Fibroblast of lung (primary cell): ENCODE measurements at regions not wholly inside any gene's neighbourhood (a gene's known extent, or its start where the extent isn't known, plus 50 kb on each side); places are given as distances from the start of the nearest gene placed in this dataset.

Experiments used
- DNase-seq, 2 donors: peaks; one replicate each; pipeline versions ENCODE4 v3.0.0 to v3.0.0-alpha.2; 2010; ENCODE audit warnings: low read depth in 2 of 2
- H2AFZ ChIP-seq: 2 replicates; pipeline ENCODE4 v1.5.1; 2012; ENCODE audit warnings: low read length, control low read depth, inconsistent platforms
- H3K27ac ChIP-seq: 2 replicates; pipeline ENCODE4 v1.5.1; 2011; ENCODE audit warnings: low read length, control low read depth; ENCODE audit not compliant: insufficient read depth
- H3K27me3 ChIP-seq: 2 replicates; pipeline ENCODE4 v1.5.1; 2011; ENCODE audit warnings: mild to moderate bottlenecking, low read length; ENCODE audit not compliant: control insufficient read depth, insufficient read depth
- H3K36me3 ChIP-seq: 2 replicates; pipeline ENCODE4 v1.5.1; 2011; ENCODE audit warnings: low read length; ENCODE audit not compliant: control insufficient read depth, insufficient read depth
- H3K4me1 ChIP-seq: 2 replicates; pipeline ENCODE4 v1.5.1; 2011; ENCODE audit warnings: low read length; ENCODE audit not compliant: control insufficient read depth, insufficient read depth; ENCODE audit errors: extremely low read depth
- H3K4me2 ChIP-seq: 2 replicates; pipeline ENCODE4 v1.5.1; 2011; ENCODE audit warnings: low read length, control low read depth; ENCODE audit not compliant: insufficient read depth; ENCODE audit errors: extremely low read depth
- H3K4me3 ChIP-seq, 4 experiments: fragments of 200-600 bp in 1 of 4; sonication (generic) in 1 of 4; replicated peaks in 1 of 4; 2 replicates each; pipeline ENCODE4 v1.5.1; 2011 to 2016; ENCODE audit warnings: low read length in 4 of 4, low read depth in 3 of 4, mild to moderate bottlenecking in 3 of 4, control low read depth in 2 of 4, inconsistent platforms in 1 of 4, mixed read lengths in 1 of 4; ENCODE audit not compliant: insufficient read depth in 1 of 4; ENCODE audit errors: control extremely low read depth in 1 of 4
- H3K79me2 ChIP-seq: 2 replicates; pipeline ENCODE4 v1.5.1; 2012; ENCODE audit warnings: mild to moderate bottlenecking, low read length, inconsistent platforms; ENCODE audit not compliant: control insufficient read depth, insufficient read depth
- H3K9ac ChIP-seq: 2 replicates; pipeline ENCODE4 v1.5.1; 2011; ENCODE audit warnings: mild to moderate bottlenecking, low read length, control low read depth; ENCODE audit not compliant: insufficient read depth
- H3K9me3 ChIP-seq: 2 replicates; pipeline ENCODE4 v1.5.1; 2012; ENCODE audit warnings: low read depth, low read length; ENCODE audit not compliant: control insufficient read depth, insufficient read depth
- H4K20me1 ChIP-seq: 2 replicates; pipeline ENCODE4 v1.5.1; 2011; ENCODE audit warnings: low read length; ENCODE audit not compliant: control insufficient read depth, insufficient read depth; ENCODE audit errors: extremely low read depth
- EZH2 ChIP-seq: IDR thresholded peaks from 2 replicates; pipeline ENCODE4 v1.5.1; 2012; ENCODE audit warnings: low read length, control low read depth, mild to moderate bottlenecking; ENCODE audit errors: missing control alignments
- TF ChIP-seq, protein P1 (sequence below), 2 donors: IDR thresholded peaks in 1 of 2; conservative IDR thresholded peaks in 1 of 2; 1 replicate in 1 of 2; 2 replicates in 1 of 2; pipeline ENCODE4 v1.5.1; 2011 to 2012; ENCODE audit warnings: low read length in 2 of 2, control low read depth in 1 of 2, inconsistent platforms in 1 of 2, low read depth in 1 of 2, mild to moderate bottlenecking in 1 of 2

DNA sequence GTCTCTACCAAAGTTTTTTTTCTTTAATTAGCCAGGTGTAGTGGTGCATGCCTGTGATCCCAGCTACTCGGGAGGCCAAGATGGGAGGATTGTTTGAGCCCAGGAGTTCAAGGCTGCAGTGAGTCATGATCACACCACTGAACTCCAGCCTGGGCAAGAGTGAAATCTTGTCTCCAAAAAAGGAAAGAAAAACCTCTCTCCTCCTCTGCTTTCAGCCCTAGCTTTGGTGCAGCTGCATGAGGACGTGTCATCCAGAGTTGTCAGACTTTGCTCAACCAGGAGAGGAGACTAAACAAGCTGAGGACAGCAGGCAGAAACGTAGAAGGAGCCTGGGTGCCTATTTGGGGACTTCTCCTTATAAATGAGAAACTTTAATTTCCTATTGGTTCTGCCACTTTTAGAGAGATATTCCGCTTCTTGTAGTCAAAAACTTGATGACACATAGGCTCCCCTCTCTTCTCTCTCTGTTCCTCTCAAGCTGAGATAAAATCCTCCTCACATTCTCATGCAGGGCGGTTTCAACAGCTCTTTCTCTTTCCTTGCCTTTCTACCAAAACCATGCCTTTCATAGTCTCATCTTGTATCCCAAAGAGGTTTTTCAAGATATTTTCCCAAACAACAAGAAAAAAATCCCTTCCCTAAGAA, 205.4 kb downstream of the ARHGAP12 start:
- no peak overlapping the region for H3K4me3 ChIP-seq
- H2AFZ ChIP-seq, result peak overlapping the region; percentile 50
- H4K20me1 ChIP-seq, result no peaks in the 10 kb centered on the region
- H3K4me2 ChIP-seq, result no peak overlapping the region
- no peak overlapping the region for H3K27ac ChIP-seq
- TF ChIP-seq, protein P1, sequence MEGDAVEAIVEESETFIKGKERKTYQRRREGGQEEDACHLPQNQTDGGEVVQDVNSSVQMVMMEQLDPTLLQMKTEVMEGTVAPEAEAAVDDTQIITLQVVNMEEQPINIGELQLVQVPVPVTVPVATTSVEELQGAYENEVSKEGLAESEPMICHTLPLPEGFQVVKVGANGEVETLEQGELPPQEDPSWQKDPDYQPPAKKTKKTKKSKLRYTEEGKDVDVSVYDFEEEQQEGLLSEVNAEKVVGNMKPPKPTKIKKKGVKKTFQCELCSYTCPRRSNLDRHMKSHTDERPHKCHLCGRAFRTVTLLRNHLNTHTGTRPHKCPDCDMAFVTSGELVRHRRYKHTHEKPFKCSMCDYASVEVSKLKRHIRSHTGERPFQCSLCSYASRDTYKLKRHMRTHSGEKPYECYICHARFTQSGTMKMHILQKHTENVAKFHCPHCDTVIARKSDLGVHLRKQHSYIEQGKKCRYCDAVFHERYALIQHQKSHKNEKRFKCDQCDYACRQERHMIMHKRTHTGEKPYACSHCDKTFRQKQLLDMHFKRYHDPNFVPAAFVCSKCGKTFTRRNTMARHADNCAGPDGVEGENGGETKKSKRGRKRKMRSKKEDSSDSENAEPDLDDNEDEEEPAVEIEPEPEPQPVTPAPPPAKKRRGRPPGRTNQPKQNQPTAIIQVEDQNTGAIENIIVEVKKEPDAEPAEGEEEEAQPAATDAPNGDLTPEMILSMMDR (conservative IDR thresholded peaks at IDR 0.05 in 1 of 2, IDR thresholded peaks at IDR 0.05 in 1 of 2; ENCODE audit: low read depth in 1 of 2, low read length in 2 of 2), result no peak
- TF ChIP-seq EZH2, result no peak
- peaks cover 2% of the 10 kb centered on the region for H3K4me1 ChIP-seq
- H3K9me3 ChIP-seq, result no peaks in the 10 kb centered on the region
- no peaks in the 10 kb centered on the region for H3K36me3 ChIP-seq
- peak; percentile 41 to 51 for DNase-seq
- H3K79me2 ChIP-seq, result no peaks in the 10 kb centered on the region
- H3K9ac ChIP-seq, result no peak overlapping the region
- peaks cover under 1% of the 10 kb centered on the region for H3K27me3 ChIP-seq

DNA sequence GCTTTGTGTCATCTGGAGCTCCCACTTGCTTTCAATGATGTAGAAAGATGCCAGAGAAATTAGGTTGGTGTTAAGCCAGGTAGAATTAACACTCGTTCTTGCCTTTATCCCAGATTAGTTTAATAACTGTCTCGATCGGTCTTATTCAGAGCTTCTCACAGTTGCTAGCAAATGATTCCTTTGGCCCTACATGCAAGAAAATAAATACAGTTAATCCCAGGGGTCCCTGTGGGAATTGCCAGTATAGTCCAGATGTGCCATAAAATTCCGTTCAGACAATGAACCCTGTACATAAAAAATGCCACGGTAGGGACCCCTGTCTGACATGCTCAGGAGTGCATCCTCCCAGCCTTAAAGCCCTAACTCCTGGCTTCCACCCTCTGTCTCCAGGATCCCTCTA, 207.5 kb downstream of the ARHGAP12 start:
- no peaks in the 10 kb centered on the region for H3K27me3 ChIP-seq
- no peak for DNase-seq
- H3K36me3 ChIP-seq, result no peaks in the 10 kb centered on the region
- peaks cover 2% of the 10 kb centered on the region for H3K4me1 ChIP-seq
- no peak overlapping the region for H3K9ac ChIP-seq
- H3K79me2 ChIP-seq, result no peaks in the 10 kb centered on the region
- TF ChIP-seq, protein P1 (conservative IDR thresholded peaks at IDR 0.05 in 1 of 2, IDR thresholded peaks at IDR 0.05 in 1 of 2; ENCODE audit: low read depth in 1 of 2, low read length in 2 of 2), result no peak
- no peak for TF ChIP-seq EZH2
- no peaks in the 10 kb centered on the region for H4K20me1 ChIP-seq
- no peak overlapping the region for H3K27ac ChIP-seq
- no peak overlapping the region for H3K4me3 ChIP-seq
- H2AFZ ChIP-seq, result no peak overlapping the region
- no peaks in the 10 kb centered on the region for H3K9me3 ChIP-seq
- H3K4me2 ChIP-seq, result no peak overlapping the region

DNA sequence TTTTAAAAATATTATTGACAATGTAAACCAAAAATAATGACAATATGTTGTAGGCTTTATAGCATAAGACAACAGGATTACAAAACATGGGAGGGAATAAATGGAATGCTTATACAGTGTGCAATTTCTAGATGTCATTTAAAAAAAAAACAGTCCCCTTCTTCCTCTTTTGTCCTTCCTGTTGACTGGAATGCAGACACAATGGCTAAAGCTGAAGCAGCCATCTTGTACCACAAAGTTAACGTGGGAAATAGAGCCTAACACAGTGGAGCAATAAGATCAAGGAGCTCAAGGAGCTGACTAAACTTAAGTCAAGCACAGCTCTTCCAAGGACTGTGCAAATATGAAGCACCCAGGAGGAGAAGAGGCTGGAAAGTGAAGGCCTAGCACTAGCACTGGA, 208.1 kb downstream of the ARHGAP12 start:
- TF ChIP-seq EZH2, result no peak
- TF ChIP-seq, protein P1 (conservative IDR thresholded peaks at IDR 0.05 in 1 of 2, IDR thresholded peaks at IDR 0.05 in 1 of 2; ENCODE audit: low read depth in 1 of 2, low read length in 2 of 2), result no peak
- no peaks in the 10 kb centered on the region for H3K79me2 ChIP-seq
- DNase-seq, result no peak
- H3K4me1 ChIP-seq, result peaks cover 2% of the 10 kb centered on the region
- no peaks in the 10 kb centered on the region for H3K36me3 ChIP-seq
- no peak overlapping the region for H3K4me2 ChIP-seq
- no peak overlapping the region for H3K9ac ChIP-seq
- no peaks in the 10 kb centered on the region for H3K27me3 ChIP-seq
- H3K27ac ChIP-seq, result no peak overlapping the region
- H3K4me3 ChIP-seq, result no peak overlapping the region
- H3K9me3 ChIP-seq, result no peaks in the 10 kb centered on the region
- H2AFZ ChIP-seq, result no peak overlapping the region
- H4K20me1 ChIP-seq, result no peaks in the 10 kb centered on the region
